Effector CD8-positive, alpha-beta T cell (primary cell): ENCODE measurements at regions not wholly inside any gene's neighbourhood (a gene's known extent, or its start where the extent isn't known, plus 50 kb on each side); places are given as distances from the start of the nearest gene placed in this dataset.
"Not testable (repeated sequence)": the region's sequence is repeated elsewhere in the genome, so short reads cannot be mapped to it uniquely, and the experiment has no call there.

Source experiments
- DNase-seq: peaks from one replicate; lab custom pipeline; 2025; lab: John Stamatoyannopoulos, UW

GRCh38 chr6:120805276-120805675, 529.0 kb downstream of the TBC1D32 start:
- no peak for DNase-seq

GRCh38 chr6:120804612-120805011, 529.7 kb downstream of the TBC1D32 start:
- DNase-seq: no peak

DNA sequence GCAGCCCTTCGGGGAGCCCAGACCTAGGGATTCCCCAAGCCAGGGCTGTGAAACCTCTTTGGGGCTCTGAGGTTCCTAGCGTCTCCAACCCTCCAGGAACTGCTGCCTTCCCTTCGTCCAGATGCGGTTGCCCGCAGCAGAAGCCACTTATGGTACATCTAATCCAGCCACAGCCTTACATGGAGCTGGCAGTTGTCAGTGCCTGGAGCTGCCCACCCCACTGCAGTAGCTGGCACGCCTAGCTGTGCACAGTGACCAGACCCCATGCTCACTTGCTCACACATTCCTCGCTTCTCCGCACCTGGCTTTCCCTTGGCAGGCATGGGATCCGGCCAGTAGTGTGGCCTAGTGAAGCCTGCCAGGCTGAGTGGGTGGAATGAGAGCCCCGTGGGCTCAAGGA, 547.6 kb downstream of the TBC1D32 start:
- DNase-seq: no peak

- no peak for DNase-seq
Observed at GRCh38 chr6:120786256-120786655, 548.0 kb downstream of the TBC1D32 start.

DNA sequence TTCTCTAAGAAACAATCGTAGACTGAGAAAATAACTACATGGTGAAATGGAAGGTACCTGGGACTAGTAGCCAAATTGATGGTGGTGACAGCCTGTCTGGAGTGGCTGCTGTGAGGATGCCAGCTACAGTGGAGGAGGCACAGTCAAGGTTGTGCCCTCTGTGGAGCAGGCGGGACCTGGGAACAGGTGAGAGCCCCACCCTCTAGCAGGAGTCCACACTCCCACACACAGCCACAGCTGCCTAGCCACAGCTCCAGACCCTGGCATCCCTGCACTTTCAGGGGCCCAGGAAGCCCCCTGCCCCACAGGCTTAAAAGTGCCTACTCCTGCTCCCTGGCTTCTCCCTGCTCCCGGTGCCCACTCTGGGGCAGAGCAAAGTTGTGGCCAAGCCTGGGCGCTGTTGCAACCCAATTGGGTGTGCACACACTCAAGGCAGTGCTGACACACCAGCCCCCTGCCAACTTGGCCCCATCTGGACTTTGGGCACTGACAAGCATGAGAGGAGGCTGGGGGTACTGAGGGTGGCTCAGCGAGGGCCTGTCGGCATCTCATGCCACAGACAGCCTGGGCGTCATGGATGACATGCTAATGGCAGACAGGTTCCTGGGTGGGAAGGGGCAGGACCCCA, 548.7 kb downstream of the TBC1D32 start:
- no peak for DNase-seq

- DNase-seq: no peak
Observed at GRCh38 chr6:120779441-120779840, 554.8 kb downstream of the TBC1D32 start.

DNA sequence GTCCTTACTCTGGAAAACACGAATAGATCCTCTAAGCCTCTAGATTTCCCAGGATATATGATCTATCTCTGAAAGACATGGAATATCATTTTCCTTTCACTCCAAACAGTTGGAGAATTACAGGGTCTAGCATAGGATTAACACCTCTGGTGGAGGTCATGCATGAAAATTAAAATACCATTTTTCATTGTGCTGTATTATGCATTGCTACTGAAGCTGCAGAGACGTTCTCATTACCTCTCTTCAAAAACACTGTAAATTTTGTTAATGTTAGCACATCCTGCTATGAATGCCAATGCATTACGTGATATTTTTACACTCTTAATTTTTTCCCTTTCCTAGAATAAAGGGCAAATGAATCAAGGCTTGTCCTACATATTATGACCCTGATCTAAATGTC, 558.6 kb downstream of the TBC1D32 start:
- no peak for DNase-seq

GRCh38 chr6:120774275-120774674, 560.0 kb downstream of the TBC1D32 start:
- DNase-seq: no peak

- DNase-seq: no peak
Observed at GRCh38 chr6:120771019-120771418, 563.3 kb downstream of the TBC1D32 start.

DNA sequence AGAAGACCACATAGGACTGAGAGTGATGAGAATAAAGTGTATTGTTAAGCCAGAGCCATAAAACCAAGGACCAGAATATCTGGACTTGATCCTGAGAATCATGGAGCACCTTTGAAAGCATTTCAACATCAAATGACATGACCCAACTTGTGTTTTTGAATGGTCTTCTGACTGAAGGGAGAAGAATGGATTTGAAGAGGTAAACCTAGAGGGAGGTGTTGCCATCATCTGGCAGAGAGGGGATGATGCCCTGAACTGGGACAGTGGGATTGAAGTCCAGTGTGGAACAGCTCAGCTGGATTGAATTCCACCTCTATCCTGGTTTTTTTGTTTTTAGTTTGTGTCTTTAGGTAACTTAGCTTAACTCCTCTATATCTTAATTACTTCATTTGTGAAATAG, 570.0 kb downstream of the TBC1D32 start:
- DNase-seq: no peak

GRCh38 chr6:120759570-120759969, 574.7 kb downstream of the TBC1D32 start:
- DNase-seq: no peak

DNA sequence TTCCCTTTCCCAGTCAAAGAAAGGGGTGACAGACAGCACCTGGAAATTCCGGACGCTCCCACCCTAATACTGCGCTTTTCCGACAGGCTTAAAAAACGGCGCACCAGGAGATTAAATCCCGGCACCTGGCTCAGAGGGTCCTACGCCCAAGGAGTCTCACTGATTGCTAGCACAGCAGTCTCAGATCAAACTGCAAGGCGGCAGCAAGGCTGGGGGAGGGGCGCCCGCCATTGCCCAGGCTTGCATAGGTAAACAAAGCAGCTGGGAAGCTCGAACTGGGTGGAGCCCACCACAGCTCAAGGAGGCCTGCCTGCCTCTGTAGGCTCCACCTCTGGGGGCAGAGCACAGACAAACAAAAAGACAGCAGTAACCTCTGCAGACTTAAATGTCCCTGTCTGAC, 585.7 kb downstream of the TBC1D32 start:
- not testable (repeated sequence) for DNase-seq

DNA sequence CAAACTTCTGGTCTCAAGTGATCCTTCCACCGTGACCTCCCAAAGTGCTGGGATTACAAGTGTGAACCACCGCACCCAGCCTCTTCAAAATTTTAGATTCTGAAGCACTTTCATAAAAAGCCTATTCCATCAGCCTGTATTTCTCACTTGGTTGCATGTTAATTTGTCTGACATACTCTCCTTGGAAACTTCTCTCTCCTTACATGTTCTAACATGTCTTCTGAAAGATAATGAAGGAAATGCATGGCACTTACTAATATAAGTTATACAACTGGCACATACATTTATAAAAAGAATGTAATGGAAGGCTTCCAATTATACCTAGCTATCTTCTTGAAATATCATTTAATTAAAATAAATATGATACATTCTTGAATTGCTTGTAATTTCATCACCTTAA, 597.5 kb downstream of the TBC1D32 start:
- no peak for DNase-seq

GRCh38 chr6:120735641-120736040, 598.6 kb downstream of the TBC1D32 start:
- DNase-seq: no peak

- DNase-seq: no peak
Observed at GRCh38 chr6:120711255-120711654, 623.0 kb downstream of the TBC1D32 start.

- no peak for DNase-seq
Observed at GRCh38 chr6:120700001-120700400, 634.3 kb downstream of the TBC1D32 start.

DNA sequence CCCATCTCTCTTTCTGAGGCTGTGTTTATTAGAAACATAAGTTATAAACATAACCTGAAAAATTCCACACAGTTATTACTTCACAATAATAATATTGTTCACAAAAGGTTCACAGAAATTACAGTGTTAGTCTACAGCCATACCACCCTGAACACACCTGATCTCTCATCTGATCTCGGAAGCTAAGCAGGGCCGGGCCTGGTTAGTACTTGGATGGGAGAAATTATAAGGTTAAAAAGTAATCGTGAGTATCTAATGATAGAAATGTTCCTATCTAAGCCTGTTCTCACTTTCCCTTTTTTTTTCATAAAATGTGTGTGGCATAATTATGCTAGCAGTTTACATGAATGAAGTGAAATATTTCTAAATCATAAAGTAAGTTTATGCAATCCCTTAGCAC, 647.8 kb downstream of the TBC1D32 start:
- DNase-seq: no peak

GRCh38 chr6:120682145-120682544, 652.1 kb downstream of the TBC1D32 start:
- no peak for DNase-seq

GRCh38 chr6:120681204-120681603, 653.1 kb downstream of the TBC1D32 start:
- DNase-seq: no peak

- no peak for DNase-seq
Observed at GRCh38 chr6:120675886-120676285, 658.4 kb downstream of the TBC1D32 start.

- DNase-seq: no peak
Observed at GRCh38 chr6:120671519-120671918, 662.8 kb downstream of the TBC1D32 start.

DNA sequence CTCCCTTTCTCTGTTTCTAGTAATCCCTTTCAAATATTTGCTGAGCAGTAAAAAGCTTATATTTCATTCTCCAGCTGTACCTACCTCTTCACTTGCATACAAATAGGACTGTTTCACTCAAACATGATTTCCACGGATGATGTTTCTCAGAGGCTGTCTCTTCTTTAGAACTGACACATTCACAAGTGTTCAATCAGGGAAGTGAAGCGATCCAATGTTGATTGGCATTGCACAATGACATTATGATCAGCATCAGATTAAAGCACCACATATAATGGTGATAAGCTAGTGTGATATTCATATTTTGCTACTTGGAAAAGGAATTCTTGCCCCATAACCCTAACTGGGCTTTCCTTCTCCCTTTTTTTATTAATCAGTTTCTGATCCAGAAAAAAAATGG, 681.8 kb downstream of the TBC1D32 start:
- DNase-seq: no peak

DNA sequence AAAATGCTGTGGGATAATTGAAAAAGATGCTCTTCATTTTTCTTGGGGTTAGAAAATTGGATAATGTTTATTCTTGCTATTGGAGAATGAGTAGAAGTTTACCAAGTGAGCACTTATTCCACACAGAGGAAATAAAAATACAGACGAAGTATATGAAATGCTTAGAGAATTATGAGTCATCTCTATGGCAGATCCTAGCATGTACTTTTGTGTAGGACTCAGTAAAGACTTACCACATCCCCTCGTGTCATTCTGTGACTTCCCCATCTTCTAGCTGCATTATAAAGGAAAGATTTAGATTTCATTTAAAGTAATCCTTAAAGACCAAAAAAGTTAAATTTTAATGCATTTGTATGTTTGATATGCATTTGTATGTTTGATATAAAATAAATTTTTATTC, 685.6 kb downstream of the TBC1D32 start:
- DNase-seq: no peak

DNA sequence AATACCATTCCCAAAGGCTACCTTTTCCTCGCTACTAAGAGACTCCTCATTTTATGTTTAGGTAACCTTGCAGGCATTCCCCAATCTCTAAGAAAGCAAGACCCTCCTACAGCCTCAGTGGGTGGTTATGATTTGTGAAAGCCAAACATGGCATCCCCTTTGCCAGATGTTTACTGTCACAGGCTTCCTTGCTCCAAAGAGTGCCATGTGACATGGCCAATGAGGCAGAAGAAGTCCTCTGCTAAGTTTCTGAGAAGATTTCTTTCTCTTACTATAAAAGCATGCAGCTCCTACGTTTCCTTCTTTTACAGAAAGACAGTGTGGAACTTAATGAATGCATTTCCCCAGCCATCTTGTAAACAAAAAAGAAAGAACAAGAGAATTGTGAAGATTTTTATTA, 688.2 kb downstream of the TBC1D32 start:
- no peak for DNase-seq

DNA sequence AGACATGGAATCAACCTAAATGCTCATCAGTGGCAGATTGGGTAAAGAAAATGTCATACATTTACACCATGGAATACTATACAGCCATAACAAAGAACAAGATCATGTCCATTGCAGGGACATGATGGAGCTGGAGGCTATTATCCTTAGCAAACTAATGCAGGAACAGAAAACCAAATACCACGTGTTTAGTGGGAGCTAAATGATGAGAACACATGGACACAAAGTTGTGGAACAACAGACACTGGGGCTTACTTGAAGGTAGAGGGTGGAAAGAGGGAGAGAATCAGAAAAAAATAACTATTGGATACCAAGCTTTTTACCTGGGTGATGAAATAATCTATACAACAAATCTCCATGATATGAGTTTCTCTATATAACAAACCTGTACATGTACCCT, 701.3 kb downstream of the TBC1D32 start:
- DNase-seq: no peak
